Ectodermal cell (in vitro differentiated cells): ENCODE measurements at regions not wholly inside any gene's neighbourhood (a gene's known extent, or its start where the extent isn't known, plus 50 kb on each side); places are given as distances from the start of the nearest gene placed in this dataset.
"Not testable (repeated sequence)": the region's sequence is repeated elsewhere in the genome, so short reads cannot be mapped to it uniquely, and the experiment has no call there.

Experiments used
- H3K27ac ChIP-seq: 2 replicates; pipeline ENCODE4 v1.7.0; 2013; ENCODE audit warnings: mild to moderate bottlenecking, low read depth, low read length; ENCODE audit not compliant: insufficient read depth, poor library complexity, severe bottlenecking
- H3K27me3 ChIP-seq: 2 replicates; pipeline ENCODE4 v1.7.0; 2013; ENCODE audit warnings: mild to moderate bottlenecking, low read length; ENCODE audit not compliant: insufficient read depth, control insufficient read depth, poor library complexity, severe bottlenecking
- H3K36me3 ChIP-seq: one replicate; pipeline ENCODE4 v1.7.0; 2013; ENCODE audit warnings: low read length; ENCODE audit not compliant: control insufficient read depth, insufficient read depth
- H3K4me1 ChIP-seq: one replicate; pipeline ENCODE4 v1.7.0; 2013; ENCODE audit warnings: low read length; ENCODE audit not compliant: control insufficient read depth, insufficient read depth
- H3K4me3 ChIP-seq: 2 replicates; pipeline ENCODE4 v1.7.0; 2013; ENCODE audit warnings: low read depth, low read length, control low read depth; ENCODE audit not compliant: insufficient read depth
- H3K9me3 ChIP-seq: 2 replicates; pipeline ENCODE4 v1.7.0; 2013; ENCODE audit warnings: mild to moderate bottlenecking, low read length, moderate library complexity; ENCODE audit not compliant: control insufficient read depth
- WGBS, 2 experiments: methylation state at CpG; one replicate each; pipeline ENCODE4 v1.1.7; 2013; ENCODE audit warnings: missing lambda C conversion rate in 2 of 2; 5-methylcytosine and 5-hydroxymethylcytosine counted together

DNA sequence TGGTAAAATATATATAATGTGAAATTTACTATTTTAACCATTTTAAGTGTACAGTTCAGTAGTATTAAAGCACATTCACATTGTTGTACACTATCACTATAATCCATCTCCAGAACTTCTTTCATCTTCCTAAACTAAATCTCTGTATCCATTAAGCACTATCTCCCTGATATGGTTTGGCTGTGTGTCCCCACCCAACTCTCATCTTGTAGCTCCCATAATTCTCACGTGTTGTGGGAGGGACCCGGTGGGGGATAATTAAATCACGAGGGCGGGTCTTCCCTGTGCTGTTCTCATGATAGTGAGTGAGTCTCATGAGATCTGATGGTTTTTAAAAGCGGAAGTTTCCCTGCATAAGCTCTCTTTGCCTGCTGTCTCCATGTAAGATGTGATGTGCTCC, 178.9 kb upstream of the NABP1 start:
- Histone ChIP-seq H3K27me3 (no peaks in the 10 kb centered on the region), H3K4me3 (no peak overlapping the region), H3K27ac (no peak overlapping the region), H3K4me1 (peaks cover 6% of the 10 kb centered on the region), H3K9me3 (no peaks in the 10 kb centered on the region), H3K36me3 (no peaks in the 10 kb centered on the region)
- 92% methylated on average over 5 of the region's 5 CpGs for WGBS, 2 experiments

DNA sequence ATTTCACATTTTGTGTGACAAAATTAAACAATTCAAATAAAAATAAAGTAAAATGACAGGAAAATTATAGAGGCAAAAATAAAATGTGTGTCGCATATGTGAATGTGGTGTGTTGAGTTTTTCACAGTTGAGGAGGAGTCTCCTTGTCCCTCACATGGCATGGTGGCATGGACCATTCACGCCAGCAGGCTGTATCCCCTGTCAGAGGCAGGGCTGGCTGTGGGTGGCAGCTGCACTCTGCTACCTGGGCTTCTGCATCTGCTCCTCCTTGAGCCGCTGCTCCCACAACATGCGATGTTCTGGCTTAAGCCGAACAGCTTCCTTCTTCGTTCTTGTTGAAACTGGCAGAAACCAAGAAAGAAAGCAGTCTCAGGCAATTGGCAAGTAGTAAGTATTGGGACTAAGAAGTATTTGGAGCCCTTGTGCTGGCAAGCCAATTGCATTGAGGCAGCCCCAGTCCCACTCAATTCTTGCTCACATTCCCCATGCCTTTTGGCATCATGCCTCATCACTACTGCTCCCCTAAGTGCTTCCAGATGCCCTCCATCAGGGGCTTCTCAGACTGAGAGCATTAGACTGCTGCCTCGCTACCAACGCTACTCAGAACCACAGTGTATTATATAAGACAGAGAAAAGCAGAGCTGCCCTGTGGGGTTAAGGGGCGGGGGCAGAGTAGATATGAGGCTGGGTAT, 177.9 kb upstream of the NABP1 start:
- Histone ChIP-seq H3K4me3 (no peak overlapping the region), H3K9me3 (no peaks in the 10 kb centered on the region), H3K36me3 (no peaks in the 10 kb centered on the region), H3K27ac (no peak overlapping the region), H3K4me1 (peaks cover 6% of the 10 kb centered on the region), H3K27me3 (no peaks in the 10 kb centered on the region)
- WGBS, 2 experiments: 93 to 95% methylated on average over 8 to 9 of the region's 9 CpGs

DNA sequence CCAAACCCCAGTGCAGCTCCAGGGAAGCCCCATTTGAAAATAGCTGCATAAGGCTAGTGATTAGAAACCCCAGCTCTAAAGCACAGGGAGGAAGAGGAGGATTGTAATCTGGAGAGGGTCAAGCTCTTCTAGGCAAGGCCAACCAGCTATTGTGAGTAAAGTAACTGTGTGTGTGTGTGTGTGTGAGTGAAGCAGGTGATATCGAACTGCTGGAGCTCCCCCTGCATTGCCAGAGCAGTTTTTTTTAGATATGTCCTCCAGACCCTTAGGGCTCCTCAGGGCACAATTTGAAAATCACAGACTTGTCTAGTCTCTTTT, 177.4 kb upstream of the NABP1 start:
- WGBS, 2 experiments: 84 to 91% methylated on average over 1 of the region's 1 CpG
- no peaks in the 10 kb centered on the region for H3K36me3 ChIP-seq
- no peaks in the 10 kb centered on the region for H3K9me3 ChIP-seq
- peaks cover 6% of the 10 kb centered on the region for H3K4me1 ChIP-seq
- no peak overlapping the region for H3K27ac ChIP-seq
- H3K27me3 ChIP-seq: no peaks in the 10 kb centered on the region
- no peak overlapping the region for H3K4me3 ChIP-seq

DNA sequence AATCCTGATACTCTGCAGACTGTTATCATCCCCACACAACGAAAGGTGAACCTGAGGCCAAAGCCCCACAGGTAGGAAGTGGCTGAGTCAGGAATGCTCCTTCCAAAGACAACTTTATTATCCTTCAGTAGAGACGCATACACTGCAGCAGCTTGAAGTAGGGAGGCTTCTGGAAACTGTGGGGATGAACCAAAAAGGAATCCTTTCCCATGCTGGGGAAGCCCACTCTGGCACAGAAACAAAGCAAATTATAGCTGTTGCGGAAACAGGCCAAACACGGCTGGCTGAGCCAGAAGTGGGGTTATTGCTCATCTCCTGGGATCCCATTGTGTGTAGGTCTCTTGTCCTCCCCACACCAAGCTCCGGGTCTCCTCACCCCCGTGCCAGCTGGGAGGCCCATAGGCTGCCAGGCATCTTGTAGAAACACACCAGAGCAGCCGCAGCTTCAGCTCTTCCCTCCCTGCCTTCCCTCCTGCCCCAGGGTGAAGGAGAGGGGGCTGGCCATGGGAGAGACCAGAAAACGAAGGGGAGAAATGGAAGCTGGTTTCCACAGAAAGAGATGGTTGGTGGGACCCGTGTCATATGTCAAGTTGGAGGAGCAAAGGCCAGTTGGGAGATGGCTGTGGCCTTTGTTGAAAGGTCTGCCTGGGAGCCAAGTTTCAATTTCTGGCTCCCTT, 176.9 kb upstream of the NABP1 start:
- Histone ChIP-seq H3K4me3 (no peak overlapping the region), H3K4me1 (peaks cover 6% of the 10 kb centered on the region), H3K27me3 (no peaks in the 10 kb centered on the region), H3K27ac (no peak overlapping the region), H3K36me3 (no peaks in the 10 kb centered on the region), H3K9me3 (no peaks in the 10 kb centered on the region)
- WGBS, 2 experiments: 84 to 88% methylated on average over 9 of the region's 9 CpGs

DNA sequence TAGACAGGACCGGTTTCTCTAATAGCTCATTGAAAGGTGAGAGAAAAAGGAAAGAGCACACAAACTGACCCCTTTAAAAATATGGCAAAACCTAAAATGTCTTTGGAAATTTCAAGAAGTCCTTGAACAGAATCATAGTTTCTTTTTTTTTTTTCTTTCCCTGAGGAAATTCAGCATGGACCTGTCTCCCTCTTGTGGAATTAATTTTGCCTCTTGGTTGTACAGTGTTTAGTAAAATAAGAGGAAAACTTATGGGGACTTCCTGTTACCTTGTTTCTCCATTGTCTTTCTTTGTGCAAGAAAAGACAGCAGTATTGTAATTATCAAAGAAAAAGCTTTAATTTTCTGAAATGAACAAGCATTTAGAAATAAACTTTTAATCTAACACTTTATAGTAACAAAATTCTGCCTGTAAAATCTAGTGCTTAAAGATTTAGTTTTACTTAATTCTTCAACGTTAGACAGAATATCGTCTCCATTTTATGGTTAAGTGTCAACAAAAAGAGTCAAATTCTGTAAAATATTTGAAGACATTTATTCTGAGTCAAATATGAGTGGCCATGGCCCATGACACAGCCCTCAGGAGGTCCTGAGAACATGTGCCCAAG, 176.3 kb upstream of the NABP1 start:
- no peaks in the 10 kb centered on the region for H3K9me3 ChIP-seq
- 91 to 100% methylated on average over 3 of the region's 3 CpGs for WGBS, 2 experiments
- H3K4me1 ChIP-seq: peaks cover 6% of the 10 kb centered on the region
- no peaks in the 10 kb centered on the region for H3K27me3 ChIP-seq
- no peak overlapping the region for H3K27ac ChIP-seq
- H3K4me3 ChIP-seq: no peak overlapping the region
- H3K36me3 ChIP-seq: no peaks in the 10 kb centered on the region

DNA sequence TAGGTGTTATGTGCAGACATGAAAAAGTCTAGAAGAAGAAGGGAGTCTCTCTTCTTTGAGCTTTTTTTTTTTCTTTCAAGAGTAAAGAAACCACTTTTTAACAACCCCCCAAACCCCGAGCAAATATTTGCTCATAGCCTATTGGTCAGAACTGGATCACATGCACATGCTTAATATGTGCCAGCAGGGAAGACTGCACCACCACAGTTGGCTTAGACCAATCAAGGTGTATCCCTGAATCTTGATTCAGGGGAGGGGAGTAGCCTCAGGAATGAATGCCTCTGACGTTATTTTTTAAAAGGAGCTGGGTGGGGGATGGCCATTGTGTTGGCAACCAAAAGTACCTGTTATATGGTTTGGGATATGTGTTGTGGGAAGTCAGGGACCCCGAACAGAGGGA, 171.4 kb upstream of the NABP1 start:
- WGBS, 2 experiments: 95 to 98% methylated on average over 2 to 3 of the region's 3 CpGs
- Histone ChIP-seq H3K4me3 (no peak overlapping the region), H3K27ac (no peak overlapping the region), H3K9me3 (no peaks in the 10 kb centered on the region), H3K27me3 (no peaks in the 10 kb centered on the region), H3K36me3 (no peaks in the 10 kb centered on the region), H3K4me1 (no peaks in the 10 kb centered on the region)

DNA sequence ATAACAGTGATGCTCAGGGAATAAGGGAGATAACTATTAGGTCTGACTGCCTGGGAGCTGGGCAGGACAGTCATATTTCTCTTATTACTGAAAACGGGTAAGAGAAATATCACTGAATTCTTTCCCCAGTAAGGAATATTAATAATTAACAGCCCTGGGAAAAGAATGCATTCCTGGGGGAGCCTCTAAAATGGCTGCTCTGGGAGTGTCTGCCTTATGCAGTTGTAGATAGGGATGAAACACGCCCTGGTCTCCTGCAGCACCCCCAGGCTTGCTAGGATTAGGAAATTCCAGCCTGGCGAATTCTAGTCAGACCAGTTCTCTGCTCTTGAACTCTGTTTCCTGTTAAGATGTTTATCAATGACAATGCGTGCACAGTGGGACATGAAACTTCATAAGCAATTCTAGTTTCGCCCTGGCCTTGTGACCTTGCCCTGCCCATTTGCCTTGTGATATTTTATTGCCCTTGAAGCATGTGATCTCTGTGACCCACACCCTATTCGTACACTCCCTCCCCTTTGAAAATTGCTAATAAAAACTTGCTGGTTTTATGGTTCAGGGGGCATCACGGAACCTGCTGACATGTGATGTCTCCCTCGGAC, 170.6 kb upstream of the NABP1 start:
- H3K9me3 ChIP-seq, H3K27ac ChIP-seq, H3K4me3 ChIP-seq, H3K36me3 ChIP-seq, H3K27me3 ChIP-seq, H3K4me1 ChIP-seq: not testable (repeated sequence)
- WGBS, 2 experiments: 83 to 89% methylated on average over 7 to 8 of the region's 8 CpGs

DNA sequence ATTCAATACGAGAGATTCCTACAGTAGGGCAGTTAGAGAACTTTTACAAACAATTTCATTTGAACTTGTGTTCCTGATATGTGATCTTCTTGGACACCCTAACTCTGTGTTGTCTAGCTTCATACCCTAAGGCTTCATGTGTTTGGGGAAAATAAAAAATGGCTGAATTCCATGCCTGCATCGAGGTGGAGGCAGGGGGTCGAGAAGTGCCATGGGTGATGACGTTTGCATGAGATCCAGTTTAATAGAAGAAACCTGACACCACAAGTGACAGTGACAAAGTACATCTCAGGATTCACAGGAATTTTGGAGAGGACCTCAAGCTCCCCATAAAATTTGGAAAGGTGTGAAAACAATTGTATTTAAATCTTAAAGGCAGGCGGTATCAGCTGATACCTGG, 169.2 kb upstream of the NABP1 start:
- Histone ChIP-seq H3K36me3 (no peaks in the 10 kb centered on the region), H3K27me3 (no peaks in the 10 kb centered on the region), H3K9me3 (no peaks in the 10 kb centered on the region), H3K27ac (no peak overlapping the region), H3K4me1 (no peaks in the 10 kb centered on the region), H3K4me3 (no peak overlapping the region)
- WGBS, 2 experiments: 86 to 93% methylated on average over 5 of the region's 5 CpGs

DNA sequence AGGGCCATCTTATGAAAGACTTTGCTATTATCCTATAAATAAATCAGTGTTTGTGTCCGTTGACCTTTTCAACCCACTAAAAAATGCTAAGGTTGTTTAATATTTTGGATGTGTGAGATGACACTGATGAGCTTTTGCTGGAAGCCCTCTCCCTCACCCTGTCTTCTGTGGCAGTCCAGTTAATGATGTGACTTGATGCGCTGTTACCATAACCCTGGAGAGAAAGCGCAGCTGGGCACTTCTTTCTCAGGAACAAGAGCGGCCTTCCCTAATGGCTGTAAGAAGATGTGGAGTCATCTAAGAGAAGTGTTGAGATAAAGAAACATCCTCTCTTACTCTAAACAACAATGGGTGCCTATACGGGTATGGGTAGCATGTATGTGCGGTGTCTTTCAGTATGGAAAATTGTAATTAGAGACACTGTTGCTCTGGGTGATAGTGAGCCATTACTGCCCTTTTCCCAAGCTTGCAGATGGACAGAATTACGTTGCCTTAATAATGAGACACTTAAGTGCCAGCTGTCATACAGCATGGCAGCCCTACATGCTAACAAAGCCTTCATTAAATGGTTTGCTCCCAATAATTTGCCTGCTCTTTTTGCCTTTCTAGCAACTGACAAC, 165.6 kb upstream of the NABP1 start:
- H3K27ac ChIP-seq: no peak overlapping the region
- H3K36me3 ChIP-seq: no peaks in the 10 kb centered on the region
- H3K4me1 ChIP-seq: no peaks in the 10 kb centered on the region
- no peaks in the 10 kb centered on the region for H3K9me3 ChIP-seq
- H3K27me3 ChIP-seq: no peaks in the 10 kb centered on the region
- 92 to 95% methylated on average over 5 to 6 of the region's 7 CpGs for WGBS, 2 experiments
- H3K4me3 ChIP-seq: no peak overlapping the region

DNA sequence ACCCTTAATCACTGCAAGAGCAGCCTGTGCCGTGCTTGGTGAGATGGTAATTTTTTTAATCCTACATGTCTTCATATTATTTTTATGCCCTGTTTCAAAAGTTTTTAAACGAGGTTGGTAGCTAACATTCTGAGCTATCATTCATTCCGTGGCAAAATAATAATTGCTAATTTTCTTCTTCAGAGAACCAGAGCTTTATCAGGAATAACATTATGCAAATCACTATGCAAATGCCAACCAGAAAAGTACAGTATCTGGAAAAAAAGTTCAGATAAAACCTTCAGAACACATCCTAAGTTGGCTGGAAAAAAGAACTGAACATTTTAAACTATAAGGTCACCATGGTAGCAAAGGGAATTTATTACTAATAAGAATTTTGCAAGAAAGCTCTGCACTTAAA, 165.1 kb upstream of the NABP1 start:
- H3K9me3 ChIP-seq: no peaks in the 10 kb centered on the region
- no peak overlapping the region for H3K27ac ChIP-seq
- H3K27me3 ChIP-seq: no peaks in the 10 kb centered on the region
- no peaks in the 10 kb centered on the region for H3K4me1 ChIP-seq
- no peak overlapping the region for H3K4me3 ChIP-seq
- H3K36me3 ChIP-seq: no peaks in the 10 kb centered on the region
- 84 to 94% methylated on average over 2 to 3 of the region's 3 CpGs for WGBS, 2 experiments
